Endothelial cell of umbilical vein (primary cell): ENCODE measurements at regions not wholly inside any gene's neighbourhood (a gene's known extent, or its start where the extent isn't known, plus 50 kb on each side); places are given as distances from the start of the nearest gene placed in this dataset.

Source experiments
- BruUV-seq: library from RNA; stranded (reverse); fragments of 400-500 nt; replicated peaks from 2 replicates; lab custom pipeline; 2021; lab: Mats Ljungman, UMichigan
- CTCF ChIA-PET: fragments of 300-600, 350-600 bp; sonication (Branson Sonifier 250); formaldehyde crosslinking; loops from one replicate; lab custom pipeline; 2021; ENCODE audit warnings: antibody characterized with exemption, inconsistent platforms; lab: Charles Lee
- POLR2A ChIA-PET: fragments of 300-600, 350-600 bp; sonication (Branson Sonifier 250); formaldehyde crosslinking; loops from one replicate; lab custom pipeline; 2021; ENCODE audit warnings: antibody characterized with exemption, inconsistent platforms; lab: Charles Lee
- DNase-seq: peaks from one replicate; pipeline ENCODE4 v3.0.0-alpha.2; 2011; ENCODE audit warnings: low read depth, low spot score
- FAIRE-seq: peaks from 2 replicates; lab custom pipeline; 2011; peaks lifted over from hg19 to GRCh38; lab: Jason Lieb, UNC
- H2AFZ ChIP-seq: 2 replicates; pipeline ENCODE4 v1.6.0; 2012; ENCODE audit warnings: low read depth, low read length, control low read depth, inconsistent platforms
- H3K27ac ChIP-seq: 2 replicates; pipeline ENCODE4 v1.5.1; 2011; ENCODE audit warnings: low read depth, mild to moderate bottlenecking, control low read depth, low read length, moderate library complexity; ENCODE audit not compliant: insufficient read depth
- H3K27me3 ChIP-seq, 2 experiments: 2 replicates each; pipeline versions ENCODE4 v1.6.0 to v1.6.1; 2011; ENCODE audit warnings: low read length in 2 of 2, mixed read lengths in 1 of 2; ENCODE audit not compliant: control insufficient read depth in 2 of 2, insufficient read depth in 2 of 2
- H3K36me3 ChIP-seq, 2 experiments: 2 replicates in 1 of 2; 3 replicates in 1 of 2; pipeline ENCODE4 v1.5.1; 2011; ENCODE audit warnings: low read length in 2 of 2, mild to moderate bottlenecking in 1 of 2, moderate library complexity in 1 of 2; ENCODE audit not compliant: control insufficient read depth in 2 of 2, insufficient read depth in 2 of 2; ENCODE audit errors: extremely low read depth in 1 of 2
- H3K4me1 ChIP-seq: 3 replicates; pipeline ENCODE4 v1.5.1; 2011; ENCODE audit warnings: mild to moderate bottlenecking, low read length; ENCODE audit not compliant: control insufficient read depth, insufficient read depth; ENCODE audit errors: extremely low read depth
- H3K4me2 ChIP-seq: 2 replicates; pipeline ENCODE4 v1.6.1; 2011; ENCODE audit warnings: low read length, control low read depth, mixed read lengths; ENCODE audit not compliant: insufficient read depth
- H3K4me3 ChIP-seq, 3 experiments: fragments of 200-600 bp in 1 of 3; sonication (generic), shearing (Covaris generic) in 1 of 3; replicated peaks in 1 of 3; 2 replicates each; pipeline ENCODE4 v1.5.1; 2011 to 2016; ENCODE audit warnings: control low read depth in 3 of 3, low read length in 3 of 3, mild to moderate bottlenecking in 2 of 3, inconsistent platforms in 1 of 3, low read depth in 1 of 3, moderate library complexity in 1 of 3; ENCODE audit not compliant: insufficient read depth in 1 of 3
- H3K79me2 ChIP-seq: 2 replicates; pipeline ENCODE4 v1.6.0; 2012; ENCODE audit warnings: low read length, inconsistent platforms; ENCODE audit not compliant: control insufficient read depth, insufficient read depth
- H3K9ac ChIP-seq: replicated peaks from 2 replicates; pipeline ENCODE3; 2011; ENCODE audit warnings: low read length, control low read depth; ENCODE audit not compliant: insufficient read depth; ENCODE audit errors: extremely low read depth
- H3K9me1 ChIP-seq: replicated peaks from 3 replicates; pipeline ENCODE4 v1.6.0; 2011; ENCODE audit warnings: mild to moderate bottlenecking, low read length; ENCODE audit not compliant: control insufficient read depth, insufficient read depth; ENCODE audit errors: extremely low read depth
- H3K9me3 ChIP-seq: replicated peaks from 2 replicates; pipeline ENCODE4 v1.5.1; 2012; ENCODE audit warnings: low read length, inconsistent platforms; ENCODE audit not compliant: control insufficient read depth, insufficient read depth
- H4K20me1 ChIP-seq: replicated peaks from 2 replicates; pipeline ENCODE3; 2011; ENCODE audit warnings: mild to moderate bottlenecking, low read length; ENCODE audit not compliant: control insufficient read depth, insufficient read depth; ENCODE audit errors: extremely low read depth
- CTCF ChIP-seq, 2 donors: IDR thresholded peaks; 1 replicate in 1 of 2; 2 replicates in 1 of 2; pipeline ENCODE4 v1.5.1; 2011; ENCODE audit warnings: low read length in 2 of 2, mild to moderate bottlenecking in 2 of 2, moderate library complexity in 2 of 2, control low read depth in 1 of 2, inconsistent platforms in 1 of 2, low read depth in 1 of 2; ENCODE audit not compliant: insufficient read depth in 1 of 2; ENCODE audit errors: extremely low read depth in 1 of 2
- EZH2 ChIP-seq: IDR thresholded peaks from 2 replicates; pipeline ENCODE4 v1.6.1; 2012; ENCODE audit warnings: borderline replicate concordance, low read depth, mild to moderate bottlenecking, moderate library complexity, low read length, inconsistent platforms; ENCODE audit not compliant: severe bottlenecking
- FOS ChIP-seq: IDR thresholded peaks from 2 replicates; pipeline ENCODE4 v1.6.1; 2011; ENCODE audit warnings: mild to moderate bottlenecking, low read length, moderate library complexity, borderline replicate concordance; ENCODE audit not compliant: insufficient read depth
- GATA2 ChIP-seq: IDR thresholded peaks from 2 replicates; pipeline ENCODE4 v1.7.0; 2011; ENCODE audit warnings: low read depth, mild to moderate bottlenecking, moderate library complexity, mixed read lengths, low read length; ENCODE audit not compliant: insufficient read length, insufficient read depth
- JUN ChIP-seq: IDR thresholded peaks from 2 replicates; pipeline ENCODE4 v1.6.1; 2011; ENCODE audit warnings: borderline replicate concordance, low read depth; ENCODE audit not compliant: insufficient read length, insufficient read depth
- MAX ChIP-seq: IDR thresholded peaks from 2 replicates; pipeline ENCODE4 v1.6.1; 2011; ENCODE audit not compliant: insufficient read depth, insufficient read length
- MYC ChIP-seq: IDR thresholded peaks from one replicate; pipeline ENCODE4 v1.6.1; 2011; ENCODE audit warnings: mild to moderate bottlenecking, low read depth, low read length
- POLR2A ChIP-seq: IDR thresholded peaks from 2 replicates; pipeline ENCODE4 v1.6.1; 2012; ENCODE audit warnings: low read depth, mild to moderate bottlenecking, control low read depth, low read length
- POLR2AphosphoS5 ChIP-seq: IDR thresholded peaks from 2 replicates; pipeline ENCODE4 v1.6.1; 2012; ENCODE audit warnings: low read depth, mild to moderate bottlenecking, control low read depth, low read length, moderate library complexity; ENCODE audit not compliant: insufficient read depth
- dilution Hi-C: fragments of 300-500 bp; cut with MboI; formaldehyde crosslinking; loops from one replicate; pipeline ENCODE4 v1.15.0; 2019; ENCODE audit warnings: low sequenced_read_pairs; ENCODE audit not compliant: extremely low pct_ligation_motif_present
- intact Hi-C: fragments of 100-400 bp; cut with micrococcal nuclease; formaldehyde crosslinking; loops from one replicate; pipeline ENCODE4 v1.10.0; 2022

GRCh38 chr2:104641786-104642185 is 212.1 kb upstream of the POU3F3 start:
- H3K79me2 ChIP-seq: no peaks in the 10 kb centered on the region
- no peaks in the 10 kb centered on the region for H4K20me1 ChIP-seq
- no peak overlapping the region for H3K4me3 ChIP-seq
- H3K9me1 ChIP-seq: no peaks in the 10 kb centered on the region
- no TSS peak for BruUV-seq
- ChIA-PET POLR2A (no interaction called here), CTCF (no interaction called here)
- H3K4me1 ChIP-seq: no peaks in the 10 kb centered on the region
- H3K27ac ChIP-seq: no peak overlapping the region
- no peak for TF ChIP-seq MAX
- TF ChIP-seq FOS: no peak
- TF ChIP-seq POLR2A: no peak
- no peak for TF ChIP-seq EZH2
- no peak for TF ChIP-seq POLR2AphosphoS5
- TF ChIP-seq JUN: no peak
- TF ChIP-seq CTCF (IDR thresholded peaks at IDR 0.05; ENCODE audit: extremely low read depth in 1 of 2, insufficient read depth in 1 of 2, low read depth in 1 of 2, low read length in 2 of 2): no peak
- TF ChIP-seq GATA2: no peak
- no peak for TF ChIP-seq MYC
- H3K27me3 ChIP-seq: no peaks in the 10 kb centered on the region
- H3K9ac ChIP-seq: no peak overlapping the region
- no peak overlapping the region for H3K4me2 ChIP-seq
- FAIRE-seq (no peak), DNase-seq (no peak)
- intact Hi-C loops: no loop called here
- dilution Hi-C loops: no loop called here
- H3K9me3 ChIP-seq: peaks cover 12% of the 10 kb centered on the region
- H3K36me3 ChIP-seq: no peaks in the 10 kb centered on the region
- H2AFZ ChIP-seq: no peak overlapping the region
